GM12891 (cell line): ENCODE measurements at regions not wholly inside any gene's neighbourhood (a gene's known extent, or its start where the extent isn't known, plus 50 kb on each side); places are given as distances from the start of the nearest gene placed in this dataset.

Source experiments
- DNase-seq: peaks from one replicate; pipeline ENCODE4 v3.0.0; 2011; ENCODE audit warnings: low spot score; ENCODE audit not compliant: insufficient read length
- FAIRE-seq: peaks from 2 replicates; lab custom pipeline; 2011; peaks lifted over from hg19 to GRCh38; lab: Jason Lieb, UNC
- PAX5 ChIP-seq: IDR thresholded peaks from 2 replicates; pipeline ENCODE4 v1.6.1; 2011; ENCODE audit warnings: low read length, moderate library complexity, mild to moderate bottlenecking; ENCODE audit not compliant: insufficient read depth, severe bottlenecking
- POLR2A ChIP-seq: IDR thresholded peaks from 2 replicates; pipeline ENCODE4 v1.6.1; 2011; ENCODE audit warnings: low read depth, low read length, control low read depth
- POLR2AphosphoS5 ChIP-seq: IDR thresholded peaks from 2 replicates; pipeline ENCODE4 v1.6.1; 2011; ENCODE audit warnings: low read depth, low read length, control low read depth
- POU2F2 ChIP-seq: IDR thresholded peaks from 2 replicates; pipeline ENCODE4 v1.6.1; 2011; ENCODE audit warnings: low read depth, mild to moderate bottlenecking, control low read depth, low read length, moderate library complexity
- SPI1 ChIP-seq: IDR thresholded peaks from 2 replicates; pipeline ENCODE4 v1.6.1; 2011; ENCODE audit warnings: low read depth, low read length, control low read depth
- TAF1 ChIP-seq: IDR thresholded peaks from 2 replicates; pipeline ENCODE4 v1.6.1; 2011; ENCODE audit warnings: low read depth, low read length, control low read depth

DNA sequence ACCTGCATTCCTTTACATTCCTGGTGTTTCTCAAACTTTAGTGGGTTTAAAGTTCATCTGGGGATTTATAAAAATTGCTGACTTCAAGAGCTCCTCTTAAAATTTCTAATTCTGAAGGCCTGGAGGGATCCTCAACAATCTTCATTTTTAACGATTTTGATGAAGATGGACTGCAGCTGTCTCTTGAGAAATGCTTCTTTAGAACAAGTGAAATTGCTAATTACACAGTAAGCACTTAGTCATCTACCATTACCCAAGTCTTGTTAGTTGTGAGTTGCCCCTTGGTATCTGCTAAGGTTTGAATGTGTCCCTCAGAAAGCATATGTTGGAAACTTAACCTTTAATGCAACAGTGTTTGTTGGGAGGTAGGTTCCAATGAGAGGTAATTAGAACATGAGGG lies 163.7 kb downstream of the LTN1 start:
- no peak for DNase-seq
- TF ChIP-seq POLR2A (no peak), SPI1 (no peak), PAX5 (no peak), POU2F2 (no peak), POLR2AphosphoS5 (no peak), TAF1 (no peak)
- no peak for FAIRE-seq

DNA sequence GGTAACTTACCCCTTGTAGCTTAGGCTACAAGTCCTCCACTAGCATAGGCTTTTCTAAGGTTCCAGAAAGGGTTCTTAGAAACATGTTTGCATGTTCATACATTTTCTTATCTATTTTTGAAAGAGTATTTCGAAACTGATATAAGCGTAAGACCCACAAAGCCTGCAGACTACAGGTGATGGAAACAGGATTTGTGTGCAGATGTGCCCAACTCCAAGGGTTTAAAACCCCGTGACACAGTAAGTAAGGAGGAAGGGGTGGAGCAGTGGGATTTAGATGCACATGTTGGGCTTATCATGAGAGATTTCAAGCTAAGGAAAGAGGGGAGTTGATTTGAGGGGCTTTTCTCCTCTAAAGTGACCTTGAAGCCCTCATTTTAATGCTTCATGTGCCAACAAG lies 164.7 kb downstream of the LTN1 start:
- no peak for TF ChIP-seq POU2F2
- TF ChIP-seq TAF1, result no peak
- no peak for TF ChIP-seq PAX5
- TF ChIP-seq POLR2A, result no peak
- no peak for TF ChIP-seq SPI1
- no peak for TF ChIP-seq POLR2AphosphoS5
- no peak for FAIRE-seq

DNA sequence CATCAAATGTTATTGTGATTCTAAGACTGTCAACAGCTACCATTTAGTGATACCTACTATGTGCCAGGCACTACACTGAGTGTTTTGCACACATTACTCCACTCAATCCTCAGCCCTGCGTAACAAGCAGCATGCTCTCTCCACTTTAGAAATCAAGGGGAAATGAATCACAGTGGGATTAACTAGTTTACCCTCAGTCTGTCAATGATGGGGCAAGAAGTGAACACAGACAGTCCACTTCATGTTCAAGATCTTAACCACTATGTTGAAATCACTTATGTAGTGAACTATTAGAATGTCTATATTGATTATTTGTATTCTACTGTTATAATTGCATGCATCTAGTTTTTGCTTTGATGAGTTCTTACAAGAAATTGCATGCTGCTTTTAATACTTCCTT lies 165.3 kb downstream of the LTN1 start:
- no peak for FAIRE-seq
- no peak for TF ChIP-seq POLR2AphosphoS5
- no peak for TF ChIP-seq POLR2A
- no peak for TF ChIP-seq PAX5
- no peak for TF ChIP-seq SPI1
- TF ChIP-seq TAF1, result no peak
- no peak for TF ChIP-seq POU2F2
- DNase-seq, result no peak

More for the DNA sequence above, 164.7 kb downstream of the LTN1 start:
- no peak for DNase-seq

DNA sequence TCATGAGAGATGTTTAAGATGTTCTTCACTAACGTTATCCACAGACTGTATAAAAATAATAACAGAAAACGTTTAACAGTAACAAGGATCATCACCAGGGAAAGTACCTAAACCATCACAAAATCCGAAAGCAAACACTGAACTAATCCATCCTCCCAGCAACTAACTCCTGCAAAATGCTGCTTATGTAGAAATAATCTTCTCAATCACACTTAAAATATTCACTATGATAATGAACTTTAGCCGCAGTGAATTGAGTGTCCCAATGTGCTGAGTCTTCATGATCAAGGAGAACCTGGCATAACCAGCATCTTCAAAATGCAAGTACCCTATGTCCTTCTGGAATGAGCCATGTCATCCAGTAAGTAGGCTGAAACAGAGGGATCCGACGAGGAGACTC lies 166.1 kb downstream of the LTN1 start:
- FAIRE-seq (no peak), DNase-seq (no peak)
- TF ChIP-seq POLR2AphosphoS5 (no peak), PAX5 (no peak), POU2F2 (no peak), SPI1 (no peak), TAF1 (no peak)

DNA sequence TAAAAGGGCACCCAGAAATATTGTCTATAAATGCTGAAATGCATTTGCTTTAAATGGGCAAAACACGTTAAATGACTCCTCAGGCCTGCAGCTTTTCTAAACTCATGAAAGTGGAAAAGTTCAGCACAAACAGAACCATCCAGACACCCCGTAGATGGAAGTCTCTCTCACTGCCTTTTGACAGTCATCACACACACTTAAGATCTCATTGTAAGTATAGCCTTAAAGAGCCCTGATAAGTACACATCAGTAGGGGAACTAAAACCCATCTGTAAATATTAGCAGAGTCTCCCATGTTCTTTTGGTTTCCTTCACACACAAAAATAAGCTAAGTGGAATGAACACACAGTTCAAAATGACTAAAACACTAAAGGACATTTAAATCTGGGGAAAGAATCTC lies 166.7 kb downstream of the LTN1 start:
- TF ChIP-seq PAX5 (no peak), SPI1 (no peak), POLR2A (no peak), POLR2AphosphoS5 (no peak), POU2F2 (no peak), TAF1 (no peak)
- FAIRE-seq, result no peak
- DNase-seq, result no peak

DNA sequence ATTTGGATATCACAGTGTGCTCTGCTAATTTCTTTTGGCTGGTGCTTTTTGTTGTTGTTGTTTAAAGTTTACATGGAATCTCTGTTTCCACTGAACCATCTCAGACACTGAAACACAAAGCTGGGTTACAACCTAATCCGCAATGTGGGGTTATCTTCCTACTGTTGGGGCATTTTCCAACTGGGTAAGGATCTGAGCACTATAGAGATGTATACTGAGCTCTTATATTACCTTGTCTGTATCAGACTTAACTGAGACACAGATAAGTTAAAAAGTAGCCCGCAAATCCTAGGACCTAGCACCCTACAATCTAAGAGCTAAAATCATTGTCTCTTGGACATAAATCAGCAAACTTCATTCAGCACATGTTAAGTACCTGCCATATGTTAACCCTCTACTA lies 169.2 kb downstream of the LTN1 start:
- TF ChIP-seq TAF1 (no peak), POLR2AphosphoS5 (no peak), SPI1 (no peak), PAX5 (no peak), POLR2A (no peak), POU2F2 (no peak)
- FAIRE-seq, result no peak
- DNase-seq, result no peak

DNA sequence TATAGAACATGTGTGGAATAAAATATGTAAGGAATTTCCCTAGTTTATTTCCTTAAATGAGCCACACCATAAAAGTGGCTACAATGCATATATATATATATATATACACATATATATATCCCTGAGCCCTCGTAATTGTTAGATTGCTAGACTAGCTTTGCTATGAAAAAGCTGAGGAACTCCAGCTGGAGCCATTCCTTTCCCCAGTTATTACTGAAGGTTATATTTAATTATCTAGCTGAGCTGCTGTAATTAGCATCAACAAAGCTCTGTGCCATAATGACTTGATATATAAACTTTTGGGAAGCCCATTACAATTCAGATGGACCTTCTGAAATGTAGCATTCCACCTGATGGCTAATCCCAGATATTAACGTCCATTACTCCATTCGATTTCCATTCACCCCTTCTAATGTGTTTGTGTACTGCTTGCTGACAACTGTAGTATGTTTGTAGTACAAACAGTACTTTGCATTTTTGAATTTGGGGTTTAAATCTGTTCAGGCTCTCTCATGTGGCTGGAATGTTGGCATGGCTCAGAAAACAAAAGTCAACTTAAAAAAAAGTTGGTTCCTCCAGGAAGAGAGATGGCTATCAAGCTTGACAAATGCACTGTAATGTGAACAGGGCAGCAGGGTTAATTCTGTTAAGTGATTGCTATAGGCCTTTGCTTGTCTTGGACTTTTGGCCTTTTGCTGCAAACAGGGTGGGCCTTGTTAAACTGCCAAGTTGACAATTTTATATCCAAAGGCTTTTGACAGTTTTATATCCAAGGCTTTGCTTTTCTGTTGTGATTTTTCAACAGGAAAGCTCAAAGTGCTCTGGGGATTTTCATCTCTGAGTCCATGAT lies 170.0 kb downstream of the LTN1 start:
- DNase-seq (no peak), FAIRE-seq (no peak)
- no peak for TF ChIP-seq PAX5
- TF ChIP-seq POLR2AphosphoS5, result no peak
- TF ChIP-seq POU2F2, result no peak
- TF ChIP-seq TAF1, result no peak
- TF ChIP-seq SPI1, result no peak
- no peak for TF ChIP-seq POLR2A

DNA sequence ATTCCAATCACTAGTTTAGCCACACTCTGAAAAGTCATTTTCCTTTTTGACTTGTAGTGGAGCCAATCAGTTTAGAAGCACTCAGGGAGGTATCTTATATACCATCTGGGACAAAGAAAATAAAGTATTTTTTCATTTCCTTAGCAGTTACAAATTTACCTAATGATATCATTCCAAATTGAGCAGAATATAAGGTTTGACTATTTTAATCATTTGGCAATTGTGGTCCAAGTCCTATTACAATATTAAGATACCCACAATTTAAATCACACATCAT lies 170.6 kb downstream of the LTN1 start:
- FAIRE-seq, result no peak
- no peak for TF ChIP-seq SPI1
- TF ChIP-seq PAX5, result no peak
- TF ChIP-seq TAF1, result no peak
- no peak for TF ChIP-seq POLR2AphosphoS5
- no peak for TF ChIP-seq POLR2A
- TF ChIP-seq POU2F2, result no peak
- no peak for DNase-seq

DNA sequence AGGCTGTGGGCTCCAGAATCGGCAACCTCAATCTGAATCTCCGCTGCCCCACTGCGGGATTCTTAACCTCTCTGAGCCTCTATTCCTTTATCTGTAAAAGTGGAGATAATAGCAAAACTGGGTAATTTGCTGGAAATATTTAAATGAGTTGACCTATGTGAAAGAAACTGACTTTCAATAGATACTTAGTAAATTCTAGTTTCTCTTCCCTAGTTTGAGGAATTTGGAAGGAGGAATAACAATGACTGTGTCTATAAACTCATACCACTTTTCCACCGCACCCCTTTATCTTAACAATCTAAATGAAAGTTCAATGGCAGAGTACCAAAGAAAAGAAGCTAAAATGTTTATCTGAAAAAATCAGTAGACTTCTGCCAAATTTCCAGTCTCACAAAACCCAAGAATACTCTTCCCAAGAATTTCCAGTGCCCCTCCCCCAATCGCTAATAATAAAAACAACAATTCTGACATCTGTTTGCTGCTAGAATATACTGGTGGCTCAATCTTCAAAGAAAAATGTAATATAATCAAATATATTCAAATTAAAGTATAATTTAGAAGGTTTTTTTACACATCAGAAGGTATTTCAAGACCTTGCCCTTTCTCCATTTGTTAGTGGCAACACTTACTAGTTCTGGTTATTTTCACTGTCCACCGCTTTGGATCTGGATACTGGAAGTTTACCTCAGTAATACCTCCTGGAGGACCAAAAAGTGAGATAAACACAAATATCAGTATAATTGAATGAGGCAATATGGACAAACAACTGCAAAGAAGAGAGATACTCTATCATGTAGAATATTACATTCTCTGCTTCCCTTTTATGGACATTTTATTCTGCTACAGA lies 171.2 kb downstream of the LTN1 start:
- no peak for FAIRE-seq
- TF ChIP-seq PAX5, result no peak
- TF ChIP-seq TAF1, result no peak
- no peak for TF ChIP-seq POLR2A
- DNase-seq, result no peak

DNA sequence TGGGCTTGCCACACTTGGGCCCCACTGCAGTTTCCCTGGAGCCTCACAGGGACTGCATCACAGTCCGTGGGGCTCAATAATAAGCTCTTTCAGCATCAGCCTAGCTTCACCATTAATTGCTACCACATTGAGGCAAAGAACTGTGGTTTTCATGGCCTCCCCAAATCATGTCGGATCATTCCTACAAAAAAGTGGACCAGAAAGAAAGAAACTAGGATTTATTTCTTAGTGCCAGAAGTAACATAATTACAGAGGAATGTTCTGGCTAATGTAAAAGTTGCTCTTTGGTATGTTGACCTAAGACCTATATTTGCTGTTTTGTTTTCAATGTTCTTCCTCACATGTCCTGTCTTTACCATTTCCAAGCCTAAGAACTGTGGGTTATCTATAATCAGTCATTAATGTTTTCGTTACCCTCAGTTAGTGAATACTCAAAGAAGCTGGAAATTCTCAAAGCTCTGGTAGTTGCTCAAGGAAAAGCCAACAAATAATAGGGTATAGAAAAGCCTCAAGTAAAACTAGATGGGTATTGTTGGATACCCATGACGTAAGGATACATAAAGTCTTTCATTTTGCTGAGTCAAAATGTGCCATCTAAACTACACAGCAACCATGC lies 173.9 kb downstream of the LTN1 start:
- no peak for DNase-seq
- no peak for FAIRE-seq
- TF ChIP-seq PAX5 (no peak), POU2F2 (no peak), POLR2A (no peak), SPI1 (no peak), TAF1 (no peak), POLR2AphosphoS5 (no peak)
